PC-9 (cell line): ENCODE measurements at regions not wholly inside any gene's neighbourhood (a gene's known extent, or its start where the extent isn't known, plus 50 kb on each side); places are given as distances from the start of the nearest gene placed in this dataset.

Experiments
- BruUV-seq: library from RNA; stranded (reverse); fragments of 400-500 nt; replicated peaks from 2 replicates; lab custom pipeline; 2021; lab: Mats Ljungman, UMichigan
- CTCF ChIA-PET: fragments of 300-600 bp; sonication (Branson Sonifier 250); formaldehyde crosslinking; loops from one replicate; lab custom pipeline; 2022; ENCODE audit warnings: antibody characterized with exemption; lab: Charles Lee
- POLR2A ChIA-PET: fragments of 300-600 bp; sonication (Branson Sonifier 250); formaldehyde crosslinking; loops from one replicate; lab custom pipeline; 2022; ENCODE audit warnings: antibody characterized with exemption; ENCODE audit not compliant: unreplicated experiment; lab: Charles Lee
- DNase-seq, 2 experiments: peaks; one replicate each; pipeline versions ENCODE4 v3.0.0 to v3.0.0-alpha.2; 2015 to 2022; ENCODE audit warnings: mixed read lengths in 1 of 2
- H2AFZ ChIP-seq: fragments of 200-600 bp; sonication (generic); 2 replicates; pipeline ENCODE4 v1.8.1; 2017; ENCODE audit warnings: antibody characterized with exemption
- H3F3A ChIP-seq: fragments of 200-600 bp; sonication (generic); 2 replicates; pipeline ENCODE4 v1.8.1; 2017; ENCODE audit warnings: antibody characterized with exemption, mild to moderate bottlenecking, low read depth; ENCODE audit not compliant: insufficient read depth
- H3K27ac ChIP-seq: fragments of 200-600 bp; sonication (generic); 2 replicates; pipeline ENCODE4 v1.6.1; 2016; ENCODE audit warnings: mixed run types
- H3K27me3 ChIP-seq: fragments of 200-600 bp; sonication (generic); 2 replicates; pipeline ENCODE4 v1.6.1; 2016; ENCODE audit warnings: low read depth, mixed run types; ENCODE audit not compliant: insufficient read depth
- H3K36me3 ChIP-seq: fragments of 200-600 bp; sonication (generic); 2 replicates; pipeline ENCODE4 v1.6.1; 2016; ENCODE audit warnings: low read depth, mixed run types
- H3K4me1 ChIP-seq: fragments of 200-600 bp; sonication (generic); replicated peaks from 2 replicates; pipeline ENCODE4 v1.6.1; 2016; ENCODE audit warnings: mixed run types; ENCODE audit not compliant: insufficient read depth
- H3K4me2 ChIP-seq: fragments of 200-600 bp; sonication (generic); 2 replicates; pipeline ENCODE4 v1.6.1; 2017; ENCODE audit warnings: mixed run types
- H3K4me3 ChIP-seq: fragments of 200-600 bp; sonication (generic); 2 replicates; pipeline ENCODE4 v1.6.1; 2016; ENCODE audit warnings: mixed run types
- H3K79me2 ChIP-seq: fragments of 200-600 bp; sonication (generic); 2 replicates; pipeline ENCODE4 v1.6.1; 2017; ENCODE audit warnings: low read depth, mixed run types
- H3K9me2 ChIP-seq: fragments of 200-600 bp; sonication (generic); 2 replicates; pipeline ENCODE4 v1.8.1; 2017; ENCODE audit warnings: mild to moderate bottlenecking; ENCODE audit not compliant: insufficient read depth
- H3K9me3 ChIP-seq: fragments of 200-600 bp; sonication (generic); 2 replicates; pipeline ENCODE4 v1.8.1; 2016; ENCODE audit warnings: low read depth; ENCODE audit not compliant: insufficient read depth
- H4K20me1 ChIP-seq: fragments of 200-600 bp; sonication (generic); 2 replicates; pipeline ENCODE4 v1.8.1; 2017; ENCODE audit not compliant: insufficient read depth
- EZH2 ChIP-seq: fragments of 200-600 bp; sonication (generic); IDR thresholded peaks from 2 replicates; pipeline ENCODE4 v1.8.0; 2017; ENCODE audit warnings: antibody characterized with exemption, low read depth
- intact Hi-C: fragments of 100-400 bp; cut with micrococcal nuclease; formaldehyde crosslinking; loops from one replicate; pipeline ENCODE4 v1.10.0; 2022; ENCODE audit not compliant: unreplicated experiment
- TF ChIP-seq, protein P1 (sequence below): fragments of 200-600 bp; sonication (generic); conservative IDR thresholded peaks from 2 replicates; pipeline ENCODE4 v1.6.1; 2017; ENCODE audit warnings: mixed run types, antibody characterized with exemption, mild to moderate bottlenecking, moderate library complexity

DNA sequence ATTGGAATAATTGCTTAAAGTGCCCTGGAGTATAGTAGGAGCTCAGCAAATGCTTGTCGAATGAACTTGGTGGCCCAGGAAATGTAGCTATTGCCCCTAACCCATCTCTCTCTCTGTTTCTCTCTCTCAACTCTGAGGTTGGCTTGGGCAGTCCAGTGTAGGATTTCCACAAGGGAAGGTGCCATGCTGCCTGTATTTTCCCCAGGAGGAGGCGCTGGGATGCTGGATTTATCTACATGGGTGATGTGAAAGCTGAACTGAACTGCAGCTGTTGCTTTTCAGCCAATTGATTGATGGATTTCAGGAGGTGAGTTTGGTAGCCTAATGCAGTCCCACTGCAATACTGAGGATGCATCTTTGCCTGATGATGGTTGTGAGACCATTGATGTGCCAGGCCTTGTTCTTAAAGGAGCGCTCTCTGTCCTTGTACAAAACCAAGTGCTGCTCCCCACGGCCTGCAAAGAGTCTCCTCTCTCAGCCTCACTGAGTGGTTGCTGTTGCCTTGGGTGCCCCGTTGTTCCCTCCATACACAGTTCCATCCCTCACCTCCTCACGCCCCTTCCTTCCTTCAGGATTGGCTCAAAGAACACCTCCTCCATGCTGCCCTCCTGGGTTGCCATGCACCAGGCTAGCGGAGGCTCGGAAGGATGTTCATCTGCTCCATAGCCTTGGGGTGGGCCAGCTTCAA, 200.6 kb downstream of the GLRX3 start:
- Histone ChIP-seq H3K27ac (no peak overlapping the region), H2AFZ (no peak overlapping the region), H4K20me1 (no peaks in the 10 kb centered on the region), H3F3A (no peaks in the 10 kb centered on the region), H3K9me3 (no peaks in the 10 kb centered on the region), H3K9me2 (no peaks in the 10 kb centered on the region), H3K4me3 (no peak overlapping the region), H3K36me3 (no peaks in the 10 kb centered on the region), H3K27me3 (no peaks in the 10 kb centered on the region; the same call in 1 of the 2 replicates), H3K4me2 (no peak overlapping the region), H3K79me2 (no peaks in the 10 kb centered on the region), H3K4me1 (no peaks in the 10 kb centered on the region)
- DNase-seq, result no peak
- no TSS peak for BruUV-seq
- TF ChIP-seq EZH2, result no peak
- TF ChIP-seq, protein P1, sequence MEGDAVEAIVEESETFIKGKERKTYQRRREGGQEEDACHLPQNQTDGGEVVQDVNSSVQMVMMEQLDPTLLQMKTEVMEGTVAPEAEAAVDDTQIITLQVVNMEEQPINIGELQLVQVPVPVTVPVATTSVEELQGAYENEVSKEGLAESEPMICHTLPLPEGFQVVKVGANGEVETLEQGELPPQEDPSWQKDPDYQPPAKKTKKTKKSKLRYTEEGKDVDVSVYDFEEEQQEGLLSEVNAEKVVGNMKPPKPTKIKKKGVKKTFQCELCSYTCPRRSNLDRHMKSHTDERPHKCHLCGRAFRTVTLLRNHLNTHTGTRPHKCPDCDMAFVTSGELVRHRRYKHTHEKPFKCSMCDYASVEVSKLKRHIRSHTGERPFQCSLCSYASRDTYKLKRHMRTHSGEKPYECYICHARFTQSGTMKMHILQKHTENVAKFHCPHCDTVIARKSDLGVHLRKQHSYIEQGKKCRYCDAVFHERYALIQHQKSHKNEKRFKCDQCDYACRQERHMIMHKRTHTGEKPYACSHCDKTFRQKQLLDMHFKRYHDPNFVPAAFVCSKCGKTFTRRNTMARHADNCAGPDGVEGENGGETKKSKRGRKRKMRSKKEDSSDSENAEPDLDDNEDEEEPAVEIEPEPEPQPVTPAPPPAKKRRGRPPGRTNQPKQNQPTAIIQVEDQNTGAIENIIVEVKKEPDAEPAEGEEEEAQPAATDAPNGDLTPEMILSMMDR, result no peak
- intact Hi-C loops, result no loop called here
- ChIA-PET POLR2A (no interaction called here), CTCF (no interaction called here)

DNA sequence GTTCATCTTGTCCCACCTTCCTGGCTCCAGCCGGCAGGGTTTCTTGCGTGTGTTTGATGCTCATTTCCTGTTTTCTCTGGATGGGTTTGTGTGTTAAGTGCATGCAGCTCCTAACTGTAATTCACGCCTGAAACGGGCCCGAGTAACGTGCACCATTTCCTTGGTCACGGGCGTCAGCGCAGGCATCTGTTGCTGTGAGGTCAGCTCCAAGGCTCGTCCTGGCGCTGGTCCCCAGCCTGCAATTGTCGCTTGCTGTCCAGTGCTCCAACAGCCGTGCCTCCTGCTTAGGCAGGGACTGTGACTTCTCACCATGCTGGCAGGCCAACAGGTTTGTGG, 201.1 kb downstream of the GLRX3 start:
- H3F3A ChIP-seq, result no peaks in the 10 kb centered on the region
- no peaks in the 10 kb centered on the region for H4K20me1 ChIP-seq
- ChIA-PET POLR2A (no interaction called here), CTCF (no interaction called here)
- H3K79me2 ChIP-seq, result no peaks in the 10 kb centered on the region
- no peaks in the 10 kb centered on the region for H3K36me3 ChIP-seq
- no peak overlapping the region for H2AFZ ChIP-seq
- H3K4me3 ChIP-seq, result no peak overlapping the region
- no peak overlapping the region for H3K27ac ChIP-seq
- H3K4me1 ChIP-seq, result no peaks in the 10 kb centered on the region
- no peaks in the 10 kb centered on the region for H3K9me3 ChIP-seq
- no peak for DNase-seq
- BruUV-seq, result no TSS peak
- intact Hi-C loops, result no loop called here
- TF ChIP-seq EZH2, result no peak
- TF ChIP-seq, protein P1, result no peak
- no peaks in the 10 kb centered on the region for H3K9me2 ChIP-seq
- no peak overlapping the region for H3K4me2 ChIP-seq
- H3K27me3 ChIP-seq, result no peaks in the 10 kb centered on the region; the same call in 1 of the 2 replicates

DNA sequence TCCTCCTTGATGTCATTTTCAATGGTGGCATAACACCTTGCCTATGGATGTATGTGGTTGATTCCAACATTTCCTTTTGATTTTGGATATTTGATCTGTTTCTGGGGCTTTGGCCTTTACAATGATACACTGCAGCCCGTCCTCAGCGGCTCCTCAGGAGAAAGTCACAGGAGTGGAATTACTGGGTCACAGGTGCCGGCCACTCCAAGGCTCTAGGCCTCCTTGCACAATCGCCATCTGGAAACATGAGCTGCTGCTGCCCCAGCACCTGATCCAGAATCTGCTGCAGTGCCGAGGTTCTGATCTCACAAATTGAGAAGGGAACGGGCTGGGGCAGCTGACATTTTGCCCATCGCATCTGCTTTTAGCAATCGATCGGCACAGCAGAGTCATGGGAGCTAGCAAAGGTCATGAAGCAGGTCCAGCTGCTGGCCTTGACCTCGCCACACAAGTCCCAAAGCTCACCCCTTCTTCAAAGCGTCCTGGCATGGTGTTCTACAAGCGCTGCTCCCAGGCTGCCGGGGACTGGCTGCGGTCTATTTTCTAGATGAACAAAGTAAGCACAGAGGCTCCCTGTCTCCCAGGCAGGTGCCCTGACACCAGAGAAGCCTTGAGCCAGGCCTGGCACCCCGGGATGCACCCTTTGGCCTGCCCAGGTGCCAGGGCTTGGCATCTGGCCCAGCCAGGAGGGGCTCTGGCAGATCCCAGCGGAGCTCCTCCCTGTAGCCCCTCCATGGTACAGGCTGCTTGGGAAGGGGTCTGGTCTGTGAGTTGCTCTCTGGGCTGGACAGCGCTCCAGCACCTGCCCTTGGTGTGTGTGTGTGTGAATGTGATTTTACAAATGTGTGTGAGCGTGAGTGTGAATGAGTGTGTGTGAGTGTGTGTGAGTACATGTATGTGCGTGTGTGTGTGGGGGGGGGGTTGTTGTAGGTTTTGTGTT, 201.8 kb downstream of the GLRX3 start:
- Histone ChIP-seq H3K4me3 (no peak overlapping the region), H3K27ac (no peak overlapping the region), H3K36me3 (no peaks in the 10 kb centered on the region), H3F3A (no peaks in the 10 kb centered on the region), H3K27me3 (no peaks in the 10 kb centered on the region; the same call in 1 of the 2 replicates), H3K79me2 (no peaks in the 10 kb centered on the region), H3K9me3 (no peaks in the 10 kb centered on the region), H4K20me1 (no peaks in the 10 kb centered on the region), H2AFZ (no peak overlapping the region), H3K4me2 (no peak overlapping the region), H3K4me1 (no peaks in the 10 kb centered on the region), H3K9me2 (no peaks in the 10 kb centered on the region)
- CTCF ChIA-PET, result no interaction called here
- POLR2A ChIA-PET, result interaction anchor here (0.7 kb wide), 1 partner anchor 8 kb away, joined by 4 read pairs; no protein-coding TSS in a partner anchor
- TF ChIP-seq EZH2, result no peak
- TF ChIP-seq, protein P1, result no peak
- BruUV-seq, result no TSS peak
- DNase-seq, result no peak
- intact Hi-C loops, result no loop called here
